NAMALWA (cell line): ENCODE measurements at regions not wholly inside any gene's neighbourhood (a gene's known extent, or its start where the extent isn't known, plus 50 kb on each side); places are given as distances from the start of the nearest gene placed in this dataset.

Experiments used
- DNase-seq: peaks from one replicate; pipeline ENCODE4 v3.0.0-alpha.2; 2015; ENCODE audit warnings: low spot score

DNA sequence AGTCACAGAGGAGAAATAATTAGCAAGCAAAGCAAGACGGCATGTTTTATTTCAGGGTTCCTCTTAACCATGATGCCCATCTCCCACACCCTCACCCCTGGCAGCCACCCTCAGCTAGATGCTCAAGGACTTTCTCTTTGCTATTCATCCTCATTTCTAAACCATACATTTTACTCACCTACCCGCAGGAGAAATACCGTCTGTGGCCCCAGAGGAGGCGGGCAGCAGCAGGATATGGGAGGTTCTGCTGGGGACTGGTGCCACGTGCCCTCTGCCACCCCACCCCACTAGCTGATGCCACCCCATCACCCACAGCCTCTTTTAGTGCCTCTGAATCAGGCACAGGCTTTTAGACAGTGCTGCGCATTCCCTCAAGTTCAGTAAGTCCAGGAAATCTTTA, 168.7 kb upstream of the ITGB1 start:
- DNase-seq: no peak

DNA sequence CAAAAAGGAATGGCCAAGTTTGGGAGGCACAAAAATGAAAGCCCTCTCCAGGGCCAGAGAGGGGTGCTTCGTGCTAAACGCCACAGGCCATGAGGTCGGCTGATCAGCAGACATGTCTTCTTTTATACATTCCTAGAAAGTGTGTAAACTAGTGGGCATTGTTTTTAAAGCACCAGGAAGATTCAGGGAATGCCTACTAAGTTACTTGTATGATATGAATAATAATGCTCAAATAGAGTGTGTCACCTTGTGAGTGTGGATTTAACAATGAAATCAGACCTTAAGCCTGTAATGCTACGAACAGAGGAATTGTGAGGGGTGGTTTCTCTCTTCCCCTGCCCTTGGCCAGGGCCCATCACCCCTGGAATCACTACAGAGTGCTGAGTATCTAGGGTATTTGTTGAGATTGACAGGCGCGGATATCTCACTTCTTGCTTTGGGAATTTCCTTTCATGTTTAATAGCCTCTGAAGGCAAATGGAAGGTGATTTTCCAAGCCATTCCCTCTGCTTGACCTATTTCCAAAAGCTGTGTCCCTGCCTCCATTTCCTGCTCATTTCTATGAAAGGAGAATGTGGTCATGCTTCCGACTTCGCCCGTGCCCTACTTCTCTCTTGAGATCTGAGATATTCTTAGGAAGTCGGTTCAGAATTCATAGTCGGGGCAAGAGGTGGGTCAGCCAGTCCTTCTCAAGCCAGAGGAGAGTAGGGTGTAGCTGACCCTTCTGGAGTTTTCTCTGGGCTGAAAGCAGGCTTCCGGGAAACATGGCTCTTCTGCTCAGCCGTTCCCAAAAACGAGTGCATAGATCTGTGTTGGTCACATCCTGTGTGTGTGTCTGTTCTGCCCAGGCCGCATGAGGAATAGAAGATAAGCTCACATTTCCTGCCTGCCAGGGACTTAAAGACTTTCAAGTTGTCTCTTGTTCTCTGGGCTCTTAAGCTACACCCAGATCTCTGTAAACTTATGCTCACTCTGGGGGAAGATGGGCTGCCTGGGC, 167.8 kb upstream of the ITGB1 start:
- no peak for DNase-seq

DNA sequence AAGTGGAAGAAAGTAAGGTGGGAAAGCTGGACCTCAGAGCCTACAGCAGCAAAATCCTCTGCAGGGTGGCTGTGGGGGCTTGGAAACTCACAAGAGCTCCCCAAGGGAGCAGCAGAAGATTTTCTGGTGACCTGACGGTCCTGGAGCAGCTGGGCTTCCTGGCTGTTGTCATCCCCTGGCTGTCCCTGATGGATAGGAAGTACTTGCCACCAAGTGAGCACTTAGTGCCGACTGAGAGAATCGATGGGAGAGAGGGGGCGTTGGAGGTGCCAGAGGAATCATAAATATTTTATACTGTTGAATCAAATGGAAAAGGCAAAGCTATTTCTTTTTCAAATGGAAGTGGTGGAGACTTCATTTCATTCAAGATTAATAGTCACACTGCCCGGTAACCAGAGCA, 167.1 kb upstream of the ITGB1 start:
- no peak for DNase-seq

DNA sequence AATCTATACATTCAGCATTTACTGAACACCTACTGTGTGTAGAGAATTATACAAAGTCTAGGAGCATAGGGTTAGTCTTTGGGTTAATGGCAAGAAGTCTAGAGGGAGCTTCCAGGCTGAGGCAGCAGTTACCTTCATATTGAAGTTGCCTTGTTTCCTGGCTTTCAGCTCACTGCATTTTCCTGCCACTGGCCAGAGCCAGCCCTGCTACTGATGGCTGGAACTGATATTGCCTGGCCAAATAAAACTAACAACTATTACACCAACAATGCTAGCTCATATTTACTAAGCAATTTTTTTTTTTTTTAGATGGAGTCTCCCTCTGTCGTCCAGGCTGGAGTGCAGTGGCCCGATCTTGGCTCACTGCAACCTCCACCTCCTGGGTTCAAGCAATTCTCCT, 165.7 kb upstream of the ITGB1 start:
- DNase-seq: no peak

DNA sequence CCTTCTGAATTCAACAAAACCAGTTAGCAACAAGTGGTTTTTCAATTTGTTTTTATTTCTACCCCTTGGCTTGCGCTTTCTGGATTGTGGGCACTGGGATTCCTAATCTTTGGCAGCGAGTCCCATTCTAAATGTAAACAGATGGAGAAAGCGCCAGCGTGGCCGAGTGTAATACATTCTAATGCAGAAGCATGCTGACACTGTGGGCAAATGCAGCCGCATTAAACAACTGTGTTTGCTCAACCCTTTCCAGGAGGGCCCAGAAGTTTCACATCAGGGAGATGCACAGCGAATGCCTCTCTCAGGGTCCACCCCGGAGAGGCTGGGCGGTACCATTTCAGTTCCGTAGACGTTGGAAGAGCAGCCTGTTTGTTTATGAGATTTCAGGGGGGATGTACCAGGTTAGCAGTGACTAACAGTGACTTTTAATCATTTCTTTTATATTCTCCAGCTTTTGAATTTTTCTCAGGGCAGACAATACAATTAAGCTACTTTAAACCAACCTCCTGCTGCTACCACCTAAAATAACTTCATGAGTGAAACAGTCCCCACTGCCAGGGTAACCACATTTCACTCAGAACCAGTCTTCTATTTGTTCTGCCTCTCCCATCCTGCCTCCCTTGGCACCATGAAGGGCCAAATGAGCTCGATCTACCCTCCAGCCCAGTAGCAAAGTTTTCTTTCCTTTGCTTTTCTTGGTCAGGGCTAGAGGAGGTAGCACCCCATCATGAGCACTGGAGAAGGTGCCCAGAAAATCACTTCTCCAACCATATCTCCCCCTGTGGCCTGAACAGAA, 164.2 kb upstream of the ITGB1 start:
- DNase-seq: no peak

DNA sequence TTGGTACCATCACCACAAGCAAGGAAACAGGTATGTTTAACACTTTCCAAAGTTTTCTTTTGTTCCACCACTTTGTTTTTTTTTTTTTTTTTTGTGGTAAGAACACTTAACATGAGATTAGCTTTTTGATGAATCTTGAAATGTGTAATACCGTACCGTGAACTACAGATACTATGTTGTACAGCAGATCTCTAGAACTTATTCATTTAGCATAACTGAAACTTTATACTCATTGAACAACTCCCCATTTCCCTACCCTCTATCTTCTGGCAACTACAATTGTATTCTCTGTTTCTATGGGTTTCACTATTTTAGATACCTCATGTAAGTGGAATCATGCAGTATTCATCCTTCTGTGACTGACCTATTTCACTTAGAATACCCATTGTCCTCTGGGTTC, 162.7 kb upstream of the ITGB1 start:
- no peak for DNase-seq

DNA sequence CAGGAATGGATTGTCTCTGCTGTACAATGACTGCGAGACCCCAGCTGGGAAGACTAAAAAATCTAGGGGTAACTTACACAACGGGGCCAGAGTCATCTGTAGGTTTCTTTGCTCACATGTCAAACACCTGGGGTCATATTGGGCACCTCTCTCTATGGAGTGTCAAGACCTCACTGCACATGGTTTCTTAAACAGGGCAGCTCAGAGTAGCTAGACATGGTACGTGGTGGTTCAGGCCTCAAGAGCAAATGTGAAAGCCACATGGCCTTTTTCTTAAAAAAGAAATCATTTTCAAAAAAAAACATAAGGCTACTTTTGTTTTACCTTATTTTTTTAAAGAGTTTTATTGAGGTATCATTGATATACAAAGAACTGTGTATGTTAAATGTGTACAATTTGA, 162.2 kb upstream of the ITGB1 start:
- DNase-seq: no peak

DNA sequence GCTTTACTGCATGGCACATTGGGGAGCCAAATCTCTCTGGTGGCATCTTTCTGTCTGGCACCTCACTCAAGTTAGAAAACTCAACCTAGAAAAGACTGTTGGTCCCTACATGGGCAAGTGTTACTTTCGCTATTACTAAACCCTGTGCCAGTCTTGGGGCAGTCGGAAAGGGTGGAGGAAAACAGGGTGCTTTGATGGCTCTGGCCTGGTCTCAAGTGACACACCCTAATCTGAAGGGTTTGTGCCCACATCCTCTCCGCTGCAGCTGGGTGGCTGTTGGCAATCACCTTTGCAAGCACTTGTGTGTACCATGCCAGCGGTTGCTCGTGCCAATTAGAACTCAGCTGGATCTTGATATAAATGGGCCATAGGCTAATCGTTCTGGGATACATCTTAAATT, 159.8 kb upstream of the ITGB1 start:
- no peak for DNase-seq

DNA sequence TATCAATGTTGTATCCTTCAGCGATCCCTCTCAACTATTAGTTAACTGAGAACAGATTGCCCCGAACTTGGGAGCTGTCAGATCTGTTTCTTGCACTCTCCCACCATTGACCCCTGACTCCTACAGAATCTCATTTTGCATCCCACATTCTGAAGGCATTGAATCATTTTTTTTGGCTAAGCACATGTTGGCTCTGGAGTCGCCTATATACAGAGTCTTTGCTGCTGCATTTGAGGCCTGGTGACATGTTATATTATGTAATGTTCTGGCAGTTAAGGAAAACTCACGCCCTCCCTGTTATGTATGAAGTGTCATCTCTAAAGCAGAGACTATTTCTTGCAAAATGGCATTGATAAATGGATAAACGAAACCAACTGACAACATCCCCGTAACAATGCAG, 159.2 kb upstream of the ITGB1 start:
- no peak for DNase-seq

DNA sequence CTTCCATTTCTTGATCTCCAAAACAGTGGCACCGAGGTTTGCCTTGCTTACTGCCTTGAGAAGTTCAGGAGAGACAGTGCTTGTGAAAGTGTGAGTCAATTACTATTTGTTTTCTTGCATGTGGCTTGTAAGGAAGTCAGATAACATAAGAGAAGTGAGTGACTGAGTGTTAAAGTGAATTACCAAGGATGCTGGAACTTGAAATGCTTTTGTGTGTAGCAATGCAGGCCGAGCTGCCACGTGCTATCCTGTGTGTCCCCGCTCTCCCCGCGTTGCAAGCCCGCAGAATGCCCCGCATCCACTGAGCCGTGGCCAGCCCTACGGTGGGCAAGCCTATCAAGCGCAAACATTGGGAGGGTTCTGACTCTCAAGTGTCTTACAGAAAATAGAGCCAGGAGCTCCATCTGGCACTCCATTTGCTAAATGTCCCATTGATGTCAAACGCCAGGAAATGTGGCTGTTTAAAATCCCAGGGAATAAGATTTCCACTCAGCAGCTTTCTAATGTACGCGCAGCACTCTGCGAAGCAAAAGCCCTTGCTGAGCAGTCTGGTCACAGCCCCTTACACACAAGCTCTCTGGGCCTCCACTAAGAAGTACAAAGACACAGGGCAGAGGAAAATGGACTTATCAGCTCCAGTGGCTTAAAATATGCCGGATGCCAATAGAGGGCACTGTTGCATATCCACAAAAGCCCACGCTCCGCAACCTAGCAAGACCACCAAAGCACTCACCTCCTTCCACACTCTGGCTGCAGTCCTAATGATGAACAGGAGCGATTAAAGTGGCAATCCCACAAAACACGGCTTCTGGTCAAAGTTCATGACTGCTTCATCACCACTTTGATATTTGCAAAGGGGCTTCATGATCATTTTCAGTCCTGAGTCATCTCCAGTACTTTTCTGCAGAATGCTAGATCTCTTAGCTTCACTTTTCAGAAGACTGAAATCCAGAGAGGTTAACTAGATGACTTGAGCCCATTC, 158.0 kb upstream of the ITGB1 start:
- no peak for DNase-seq

DNA sequence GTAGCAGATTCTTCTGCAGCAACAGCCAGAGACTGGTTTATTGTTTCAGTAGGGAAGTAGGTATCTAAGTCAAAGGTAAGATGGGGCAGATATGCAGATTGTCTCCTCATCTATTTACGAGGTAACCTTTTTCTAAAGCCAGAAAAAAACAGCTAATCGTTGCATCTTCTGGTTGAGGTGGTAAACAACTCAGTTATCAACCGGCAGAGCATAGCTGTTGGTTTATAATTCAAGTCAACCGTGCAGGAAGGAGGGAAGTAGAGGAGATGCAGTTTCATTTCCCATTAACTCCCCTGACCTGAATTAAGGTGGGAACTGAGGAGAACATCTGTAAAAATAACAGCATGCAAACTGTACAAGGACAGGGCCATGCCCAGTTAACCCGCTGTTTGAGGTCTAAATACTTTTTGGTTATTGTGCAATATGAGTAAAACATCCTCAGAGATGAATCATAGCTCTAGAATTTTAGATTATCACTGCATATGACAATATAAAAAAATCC, 156.5 kb upstream of the ITGB1 start:
- DNase-seq: peak; percentile 50

DNA sequence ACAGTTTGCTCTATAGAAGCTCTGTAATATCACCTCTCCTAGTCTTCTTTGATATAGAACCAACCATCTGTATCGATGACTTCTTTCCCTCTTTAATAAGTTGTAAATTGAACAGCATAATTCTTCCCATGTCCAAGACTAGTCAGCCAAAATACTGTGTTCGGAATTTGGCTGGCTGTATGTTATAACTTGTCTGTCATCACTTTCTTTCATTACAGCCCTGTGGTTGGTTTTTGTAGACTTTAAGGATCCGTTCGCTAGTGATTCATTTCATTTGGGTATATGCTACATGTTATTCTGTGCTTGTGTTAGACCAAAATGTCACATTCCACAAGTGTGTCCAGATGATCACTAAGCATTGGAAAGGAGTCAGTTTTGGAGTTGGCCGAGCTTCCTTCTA, 155.4 kb upstream of the ITGB1 start:
- no peak for DNase-seq

DNA sequence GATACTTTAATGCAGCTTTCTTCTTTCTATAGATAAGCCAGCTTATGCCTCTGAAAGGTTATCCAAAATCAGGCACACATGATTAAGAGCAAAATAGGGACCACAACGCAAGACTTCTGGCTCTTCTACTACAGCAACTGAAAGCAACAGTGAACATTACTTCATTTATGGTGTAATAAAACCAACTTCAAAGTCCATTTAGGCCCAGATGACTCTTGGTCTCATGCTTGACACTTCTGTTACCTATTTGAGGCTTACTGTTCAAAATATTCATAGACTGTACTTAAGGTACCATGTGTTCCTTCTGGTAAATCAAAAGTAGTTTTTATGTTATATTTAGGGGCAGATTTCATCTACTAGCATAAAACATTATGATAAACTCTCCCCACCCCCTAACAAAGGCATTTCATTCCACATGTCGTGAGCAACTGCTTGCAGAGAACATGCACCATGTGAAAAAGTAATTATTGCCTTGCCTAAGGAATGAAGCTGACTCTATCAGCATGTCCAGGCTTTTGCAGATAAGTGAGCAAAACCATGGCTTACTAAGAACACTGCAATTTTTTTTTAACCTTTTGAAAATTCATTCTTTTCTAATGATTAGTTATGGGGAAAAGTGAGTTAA, 154.9 kb upstream of the ITGB1 start:
- DNase-seq: no peak

DNA sequence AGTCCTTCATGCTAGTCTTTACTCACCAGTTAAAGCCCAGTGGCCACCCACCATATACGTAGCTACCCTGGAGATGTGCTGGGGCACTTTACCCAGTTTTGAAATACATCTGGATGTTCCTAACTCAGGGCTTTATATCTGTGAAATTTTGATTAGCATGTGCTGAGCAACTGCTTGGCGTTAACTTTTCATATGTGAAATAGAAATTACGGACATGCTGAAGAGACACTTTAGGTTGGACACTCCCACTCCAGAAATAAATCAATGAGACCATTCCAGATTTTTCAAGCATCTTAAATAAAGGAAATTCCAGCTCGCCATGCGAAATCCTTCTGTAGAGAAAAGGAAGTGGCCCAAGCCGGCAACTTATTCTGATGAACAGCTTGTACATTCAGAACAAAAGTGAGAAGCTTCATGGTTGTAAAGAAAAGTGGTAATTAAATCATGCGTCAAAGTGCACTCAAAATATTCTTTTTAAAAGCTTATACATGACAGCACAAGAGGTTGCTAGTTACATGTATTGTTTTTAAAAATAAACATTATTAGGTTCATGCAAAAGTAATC, 153.5 kb upstream of the ITGB1 start:
- no peak for DNase-seq

DNA sequence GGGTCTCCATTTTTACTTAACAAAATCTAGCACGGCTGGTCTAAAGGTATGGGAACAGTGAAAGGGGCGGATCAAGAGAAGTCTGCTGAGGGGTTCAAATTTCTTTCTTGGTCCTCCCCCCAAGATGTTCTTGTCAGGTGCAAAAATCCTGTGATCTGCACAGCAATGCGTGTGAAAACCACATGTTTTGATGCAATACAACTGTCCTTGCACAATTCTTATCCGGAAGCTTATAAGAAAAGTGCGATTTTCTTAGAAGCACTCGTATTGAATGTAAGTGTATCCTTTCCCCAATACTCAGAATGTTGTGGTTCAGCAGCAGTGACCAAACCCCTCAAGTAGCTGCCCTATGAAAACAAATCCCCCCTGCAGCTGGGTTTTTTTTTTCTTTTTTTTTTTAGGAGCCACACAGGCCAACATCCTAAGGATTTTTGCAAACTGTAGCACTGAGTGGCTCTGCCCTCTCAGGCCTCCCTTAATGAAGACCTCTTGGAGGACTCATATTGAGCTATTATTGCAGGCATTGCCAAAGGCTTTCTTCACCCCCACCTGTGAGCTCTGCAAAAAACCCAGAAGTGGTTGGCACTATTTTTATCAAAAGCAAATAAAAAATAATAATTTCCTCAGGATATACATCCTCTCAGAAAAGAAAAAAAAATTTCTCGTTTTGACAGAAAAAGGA, 151.9 kb upstream of the ITGB1 start:
- DNase-seq: no peak

DNA sequence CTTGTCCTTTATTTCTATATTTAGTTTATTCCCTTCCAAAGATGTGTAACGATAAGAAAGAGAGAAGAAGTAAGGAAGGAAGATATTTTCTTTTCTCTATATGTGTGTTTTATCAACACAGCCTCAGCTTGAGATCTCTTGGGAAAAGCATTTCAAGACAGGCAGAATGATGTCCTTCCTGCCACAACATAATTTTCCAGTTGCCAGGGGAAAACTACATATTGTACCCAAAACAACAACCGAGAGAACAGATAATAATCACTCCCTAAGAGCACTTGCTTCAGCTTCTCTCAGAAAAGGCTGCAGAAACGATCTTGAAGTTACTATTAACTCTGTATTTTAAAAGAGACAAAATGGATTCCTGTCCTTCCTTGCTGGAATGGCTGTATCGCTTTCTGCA, 151.4 kb upstream of the ITGB1 start:
- DNase-seq: no peak

DNA sequence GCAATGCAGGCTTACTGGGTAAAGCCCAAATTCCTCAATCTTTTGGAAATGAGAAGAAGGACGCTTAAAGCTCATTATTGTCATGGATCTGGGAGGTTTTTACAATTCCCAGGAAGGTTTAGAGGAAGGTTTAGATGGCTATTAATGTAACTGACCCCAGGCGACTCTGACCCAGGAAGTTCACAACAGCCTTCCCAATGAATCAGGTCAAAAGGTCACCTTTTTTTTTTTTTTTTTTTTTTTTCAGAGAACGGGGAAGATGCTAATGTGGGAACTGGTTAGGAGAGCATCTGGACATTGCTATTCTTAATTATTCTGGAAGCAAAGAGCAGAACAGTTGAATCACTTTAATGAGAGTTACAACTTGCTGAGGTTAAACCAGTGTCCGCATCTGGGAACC, 149.9 kb upstream of the ITGB1 start:
- no peak for DNase-seq

DNA sequence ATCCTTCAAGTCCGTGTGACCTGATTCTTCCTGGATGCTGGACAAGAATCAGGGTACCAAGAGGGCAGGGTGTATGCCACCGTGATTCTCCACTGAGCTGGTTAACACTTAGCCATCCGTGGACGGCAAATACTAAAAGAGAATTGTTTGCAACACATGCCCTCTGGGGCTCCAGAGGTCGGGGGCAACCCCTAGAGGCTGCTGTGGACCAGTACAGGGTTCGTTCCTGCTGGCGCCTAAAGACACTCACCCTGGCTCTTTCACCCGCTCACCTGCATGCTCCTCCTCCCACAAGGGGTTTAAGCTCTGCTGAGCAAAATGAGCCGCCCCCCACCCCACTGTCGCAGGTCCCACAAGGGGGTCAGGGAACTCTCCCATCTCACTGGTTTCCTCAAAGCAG, 148.7 kb upstream of the ITGB1 start:
- DNase-seq: peak; percentile 10

DNA sequence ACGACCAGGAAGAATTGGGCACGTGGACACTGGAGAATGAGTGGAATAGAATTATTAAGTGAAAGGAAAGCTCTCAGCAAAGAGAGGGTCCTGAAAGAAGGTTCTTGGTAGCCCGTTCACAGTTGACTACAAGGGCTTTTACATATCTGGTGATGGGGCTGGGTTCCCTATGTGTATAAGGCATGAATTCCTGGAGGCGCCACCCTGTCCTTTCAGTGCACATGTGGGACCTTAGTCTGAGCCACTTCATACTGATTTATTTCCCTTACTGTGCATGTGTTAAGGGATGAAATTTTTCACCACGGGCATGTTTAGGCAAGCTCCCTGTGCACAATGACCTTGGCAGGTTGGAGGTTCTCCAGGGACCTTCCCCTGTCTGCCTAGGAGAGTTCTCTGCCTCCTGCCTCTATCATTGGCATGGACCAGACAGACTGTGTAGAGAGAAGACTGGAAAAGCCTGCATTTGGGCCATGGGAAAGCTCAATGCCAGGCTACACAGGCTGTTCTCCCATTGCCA, 145.9 kb upstream of the ITGB1 start:
- DNase-seq: no peak

DNA sequence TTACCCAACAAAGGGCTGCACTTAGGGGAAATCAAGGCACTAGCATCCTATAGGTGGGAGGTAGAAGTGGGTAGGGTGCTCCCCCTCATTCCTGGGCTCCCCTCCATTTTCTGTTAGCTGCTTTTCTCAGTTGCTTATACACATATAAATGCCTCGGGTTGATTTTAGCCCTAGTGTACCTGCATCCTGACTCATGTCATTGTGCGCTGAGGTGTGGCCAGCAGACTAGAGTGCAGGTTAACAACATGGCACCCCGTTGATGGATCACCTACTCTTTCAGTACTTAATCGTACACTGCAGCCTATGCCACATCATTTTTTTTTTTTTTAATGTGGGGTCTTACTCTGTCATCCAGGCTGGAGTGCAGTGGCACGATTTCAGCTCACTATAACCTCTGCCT, 144.0 kb upstream of the ITGB1 start:
- DNase-seq: no peak
